GM23338 (cell line): ENCODE measurements at regions not wholly inside any gene's neighbourhood (a gene's known extent, or its start where the extent isn't known, plus 50 kb on each side); places are given as distances from the start of the nearest gene placed in this dataset.

Experiments
- CREB1 ChIP-seq: fragments of 250-450 bp; sonication (Bioruptor Pico); IDR thresholded peaks from 2 replicates; pipeline ENCODE4 v1.5.0; 2020; ENCODE audit warnings: low read depth, mild to moderate bottlenecking, moderate library complexity
- CTCF ChIP-seq, 2 experiments: fragments of 200-600 bp in 1 of 2; sonication (generic) in 1 of 2; conservative IDR thresholded peaks; 2 replicates each; pipeline versions ENCODE4 v1.5.1 to v1.6.1; 2016 to 2017; ENCODE audit warnings: antibody characterized with exemption in 2 of 2, low read depth in 2 of 2, mild to moderate bottlenecking in 2 of 2, moderate library complexity in 1 of 2
- ETS1 ChIP-seq: IDR thresholded peaks from 2 replicates; pipeline ENCODE4 v1.6.1; 2016; ENCODE audit warnings: antibody characterized with exemption
- EZH2 ChIP-seq: fragments of 200-600 bp; sonication (generic); IDR thresholded peaks from one replicate; pipeline ENCODE4 v1.8.0; 2017; ENCODE audit warnings: antibody characterized with exemption, mild to moderate bottlenecking, low read depth; ENCODE audit not compliant: unreplicated experiment
- EZH2phosphoT487 ChIP-seq: fragments of 200-600 bp; sonication (generic); IDR thresholded peaks from one replicate; pipeline ENCODE4 v1.8.1; 2018; ENCODE audit warnings: antibody characterized with exemption; ENCODE audit not compliant: unreplicated experiment
- JUNB ChIP-seq: IDR thresholded peaks from one replicate; pipeline ENCODE4 v1.6.1; 2016; ENCODE audit warnings: antibody characterized with exemption; ENCODE audit not compliant: unreplicated experiment
- NANOG ChIP-seq: IDR thresholded peaks from 2 replicates; pipeline ENCODE4 v1.6.1; 2016; ENCODE audit warnings: antibody characterized with exemption, borderline replicate concordance
- POLR2AphosphoS5 ChIP-seq: IDR thresholded peaks from 2 replicates; pipeline ENCODE4 v1.6.1; 2016; ENCODE audit warnings: antibody characterized with exemption, low read depth
- REST ChIP-seq: IDR thresholded peaks from one replicate; pipeline ENCODE4 v1.6.1; 2018; ENCODE audit warnings: antibody characterized with exemption; ENCODE audit not compliant: unreplicated experiment
- STAT1 ChIP-seq: IDR thresholded peaks from one replicate; pipeline ENCODE4 v1.6.1; 2016; ENCODE audit warnings: antibody characterized with exemption; ENCODE audit not compliant: unreplicated experiment
- ZNF331 ChIP-seq: fragments of 250-450 bp; sonication (Bioruptor Pico); IDR thresholded peaks from 2 replicates; pipeline ENCODE4 v1.5.0; 2020; ENCODE audit warnings: low read depth, mild to moderate bottlenecking, moderate library complexity
- ZNF462 ChIP-seq: fragments of 250-450 bp; sonication (Bioruptor Pico); IDR thresholded peaks from 2 replicates; pipeline ENCODE4 v1.5.0; 2020; ENCODE audit warnings: mild to moderate bottlenecking, moderate library complexity

- TF ChIP-seq CTCF (conservative IDR thresholded peaks at IDR 0.05; ENCODE audit: low read depth in 2 of 2) (no peak), JUNB (no peak), ETS1 (no peak), POLR2AphosphoS5 (no peak), EZH2phosphoT487 (no peak), EZH2 (no peak), ZNF462 (CRISPR knock-in tag) (no peak), CREB1 (CRISPR knock-in tag) (no peak), REST (no peak), STAT1 (no peak), ZNF331 (CRISPR knock-in tag) (no peak), NANOG (no peak)
These were observed 251.0 kb upstream of the RIOK2 start for GRCh38 chr5:97434021-97434420.
